NCI-H146 (cell line): ENCODE measurements at regions not wholly inside any gene's neighbourhood (a gene's known extent, or its start where the extent isn't known, plus 50 kb on each side); places are given as distances from the start of the nearest gene placed in this dataset.

Experiments used
- DNase-seq: peaks from one replicate; lab custom pipeline; 2025; lab: John Stamatoyannopoulos, UW

GRCh38 chr2:64283641-64284361, 139.6 kb upstream of the PELI1 start:
- DNase-seq: no peak

DNA sequence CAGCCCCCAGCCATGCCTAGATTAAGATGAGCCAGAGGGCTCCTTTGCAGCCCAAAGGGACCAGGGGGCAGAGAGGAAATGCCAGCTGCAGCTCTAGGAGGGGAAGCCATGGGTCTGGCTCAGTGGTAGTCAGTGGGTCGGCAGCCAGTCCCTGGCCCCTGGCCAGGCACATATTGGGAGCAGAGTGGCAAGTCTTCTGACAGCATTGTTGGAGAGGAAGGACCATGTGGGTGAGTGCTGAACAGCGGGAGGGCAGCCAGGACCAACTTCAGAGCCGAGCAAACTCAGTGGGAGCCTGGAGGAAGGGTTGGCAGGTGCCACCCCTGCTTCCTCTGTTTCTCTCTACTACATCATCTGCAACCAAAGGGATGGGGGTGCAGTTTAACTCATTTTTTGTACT, 140.5 kb upstream of the PELI1 start:
- no peak for DNase-seq

- DNase-seq: no peak
Measured at GRCh38 chr2:64287202-64287740, 143.1 kb upstream of the PELI1 start.

GRCh38 chr2:64288321-64289193, 144.3 kb upstream of the PELI1 start:
- DNase-seq: no peak

GRCh38 chr2:64289251-64289650, 145.0 kb upstream of the PELI1 start:
- DNase-seq: no peak

GRCh38 chr2:64289737-64290136, 145.5 kb upstream of the PELI1 start:
- no peak for DNase-seq

GRCh38 chr2:64291181-64291580, 147.0 kb upstream of the PELI1 start:
- no peak for DNase-seq

GRCh38 chr2:64295326-64296139, 151.3 kb upstream of the PELI1 start:
- DNase-seq: no peak

GRCh38 chr2:64296140-64296480, 151.9 kb upstream of the PELI1 start:
- DNase-seq: no peak

DNA sequence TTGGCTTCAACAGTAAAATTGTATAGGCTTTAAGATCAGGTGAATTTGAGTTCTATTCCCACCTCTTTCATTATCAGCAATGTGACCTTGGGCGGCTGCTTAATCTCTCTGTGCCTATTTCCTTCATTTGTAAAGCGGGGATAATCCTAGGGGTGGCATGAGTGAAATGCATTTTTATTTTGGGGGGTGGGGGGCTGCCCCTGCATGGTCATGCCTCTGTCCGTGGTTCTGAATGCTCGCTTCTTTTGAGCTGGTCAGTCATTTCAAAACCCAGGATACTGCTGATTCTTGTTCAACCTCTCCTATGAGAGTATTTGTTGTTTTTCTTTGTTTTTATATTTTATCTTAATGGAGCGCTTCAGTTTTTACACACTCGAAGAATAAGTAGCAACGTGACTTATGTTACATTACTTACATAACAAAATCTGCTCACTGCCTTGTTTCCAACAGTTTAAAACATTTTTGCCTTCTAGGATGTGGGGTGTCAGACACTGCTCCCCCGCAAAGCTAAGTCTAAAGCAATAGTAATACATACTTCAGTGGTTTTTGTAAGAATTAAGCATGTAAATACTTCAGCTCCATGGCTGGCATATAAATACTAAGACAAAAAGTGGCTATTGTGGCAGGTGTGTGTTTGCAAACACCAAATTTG, 152.6 kb upstream of the PELI1 start:
- no peak for DNase-seq

DNA sequence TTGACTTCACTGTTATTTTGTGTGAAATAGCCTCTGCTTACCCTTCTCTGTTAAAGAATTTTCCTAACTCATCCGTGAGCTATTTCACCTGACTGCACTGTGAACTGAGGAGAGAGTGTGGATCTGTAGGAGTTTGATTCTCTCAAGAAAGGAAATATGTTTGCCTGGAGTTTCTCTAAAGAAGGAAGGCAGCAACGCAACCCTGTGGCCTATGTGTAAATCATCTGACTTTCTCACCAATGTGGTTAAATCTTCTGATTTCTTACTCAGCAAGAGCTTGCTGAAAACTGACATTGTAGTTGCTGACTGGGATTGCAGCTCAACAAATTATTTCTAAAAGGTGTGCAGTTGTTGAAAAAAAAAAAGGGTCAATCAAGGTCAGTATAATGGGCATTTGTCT, 153.9 kb upstream of the PELI1 start:
- no peak for DNase-seq

- no peak for DNase-seq
Measured at GRCh38 chr2:64300066-64300465, 153.9 kb upstream of the LGALSL start.

GRCh38 chr2:64303250-64303649, 150.7 kb upstream of the LGALSL start:
- DNase-seq: no peak

DNA sequence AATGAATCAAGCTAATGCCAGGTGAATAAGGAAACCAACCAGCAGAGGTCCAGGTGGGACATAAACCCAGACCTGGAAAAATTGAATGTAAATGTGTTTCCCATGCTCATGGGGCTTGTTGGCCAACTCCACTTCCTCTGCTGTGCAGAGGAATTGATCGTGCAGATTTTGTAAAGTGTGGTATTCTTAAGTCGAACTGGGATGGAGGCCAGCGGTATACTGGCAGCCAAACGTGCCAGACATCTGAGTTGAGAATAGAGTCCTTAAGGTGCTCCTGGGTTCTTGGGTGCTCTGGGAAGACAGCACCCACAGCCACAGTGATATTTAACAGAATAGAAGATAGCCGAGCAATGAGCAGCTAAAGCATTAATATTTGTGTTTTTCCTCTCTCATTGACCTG, 146.5 kb upstream of the LGALSL start:
- DNase-seq: no peak

DNA sequence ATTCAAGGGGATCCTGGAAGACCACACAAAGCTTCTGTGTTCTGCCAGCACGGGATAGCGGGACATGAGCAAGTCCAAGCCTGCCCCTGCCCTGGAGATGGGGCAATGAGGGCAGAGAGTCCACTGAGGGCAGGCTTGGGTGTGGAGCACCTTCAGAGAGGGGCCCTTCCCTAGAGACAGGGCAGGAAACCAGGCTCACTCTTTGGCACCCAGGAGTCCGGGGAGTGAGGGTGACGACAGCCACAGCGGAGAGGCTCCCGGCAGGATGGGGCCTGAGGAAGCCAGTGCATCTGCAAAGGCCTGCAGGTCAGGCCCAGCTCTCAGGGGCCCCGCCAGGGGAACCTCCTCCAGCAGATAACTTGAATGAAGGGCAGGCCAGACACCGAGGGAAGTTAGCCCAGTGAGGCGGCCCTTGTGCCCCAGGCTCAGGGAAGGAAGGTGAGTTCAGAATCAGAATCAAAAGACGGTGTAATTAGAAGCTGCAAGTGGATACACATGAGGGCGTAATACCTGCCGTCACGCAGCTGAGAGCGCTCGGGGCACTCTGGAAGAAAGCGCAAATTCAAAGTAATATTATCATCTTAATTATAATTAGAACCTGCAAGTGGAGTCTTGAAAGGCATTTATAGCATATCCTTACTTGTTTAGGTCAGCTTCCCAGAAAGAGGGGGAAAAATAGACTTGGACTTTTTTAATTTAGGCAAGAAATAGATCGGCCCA, 142.6 kb upstream of the LGALSL start:
- no peak for DNase-seq

DNA sequence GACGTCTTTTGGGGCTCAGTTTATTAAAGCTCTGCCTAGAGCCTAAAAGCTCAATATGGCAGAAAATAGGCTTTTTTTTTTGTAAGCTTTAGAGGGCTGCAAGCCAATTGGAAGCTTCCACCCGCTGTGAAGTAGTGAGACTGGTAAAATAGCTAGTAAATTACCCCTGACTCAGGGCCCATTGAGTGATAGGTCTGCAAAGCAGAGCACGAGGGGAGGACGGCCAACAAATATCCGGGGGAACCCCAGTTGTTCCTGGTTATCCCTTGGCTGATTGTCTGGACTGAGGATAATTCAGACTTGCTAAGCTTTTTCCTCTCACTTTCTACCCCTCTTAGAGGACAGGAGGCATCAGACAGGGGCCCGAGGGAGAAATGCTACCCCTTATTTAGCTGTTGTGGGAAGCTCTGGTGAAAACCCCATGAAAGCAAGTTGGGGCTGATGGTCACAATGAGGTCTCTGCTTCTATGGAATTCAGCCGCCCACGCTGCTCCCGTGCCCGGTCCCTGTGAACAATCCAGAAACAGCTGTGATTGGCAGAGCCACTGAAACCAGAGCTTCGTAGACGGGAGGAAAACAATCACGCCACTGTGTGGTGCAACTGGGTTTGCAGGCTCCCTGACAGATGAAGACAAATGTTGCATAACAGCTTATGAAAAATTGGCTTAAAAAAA, 141.9 kb upstream of the LGALSL start:
- peak; percentile 55 for DNase-seq

- no peak for DNase-seq
Measured at GRCh38 chr2:64312622-64313397, 141.2 kb upstream of the LGALSL start.

DNA sequence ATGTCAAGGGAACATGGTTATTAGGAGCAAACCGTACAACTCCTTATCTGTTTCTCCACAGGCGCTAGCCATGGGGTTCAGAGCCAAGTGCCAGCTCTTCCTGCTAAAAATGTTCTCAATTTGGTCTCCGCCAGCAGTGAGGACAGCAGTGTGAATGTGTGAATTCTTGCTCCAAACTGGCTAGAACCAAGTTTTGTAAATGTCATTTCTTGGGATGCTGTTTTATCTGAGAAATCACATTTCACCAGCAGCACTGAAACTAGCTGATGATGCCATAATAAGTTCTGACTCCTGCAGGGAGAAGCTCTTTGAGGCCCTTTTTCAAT, 140.6 kb upstream of the LGALSL start:
- DNase-seq: no peak

DNA sequence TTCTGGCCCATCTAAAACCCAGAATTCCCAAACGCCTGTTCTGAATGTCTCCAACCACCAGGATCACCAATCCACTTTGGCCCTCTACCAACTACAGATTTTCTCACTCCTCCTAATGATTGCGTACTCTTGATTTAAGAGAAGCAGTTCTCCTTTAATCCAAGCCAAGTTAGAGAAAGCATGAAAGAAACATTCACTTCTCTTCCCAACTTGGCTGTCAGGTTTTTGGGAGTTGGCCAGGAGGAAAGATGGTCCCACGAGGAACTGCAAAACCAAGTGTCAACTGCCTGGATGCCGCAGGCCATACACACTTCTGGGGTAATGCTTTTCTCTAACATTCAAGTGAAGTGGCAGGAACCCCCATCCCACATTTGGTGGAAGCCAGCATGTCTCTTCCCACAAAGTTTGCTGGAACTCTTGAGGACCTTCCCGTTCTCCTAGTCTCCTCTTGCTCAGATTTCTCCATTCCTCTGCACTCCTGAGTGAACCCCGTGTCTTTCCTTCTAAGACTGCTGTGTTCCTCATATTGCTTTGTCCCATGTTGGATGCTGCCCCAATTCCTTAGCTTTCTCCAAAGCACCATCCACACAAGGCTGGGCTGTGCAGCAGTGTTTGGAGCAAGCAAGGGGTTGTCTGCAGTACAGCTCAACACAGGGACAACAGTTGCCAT, 138.5 kb upstream of the LGALSL start:
- no peak for DNase-seq
